Esophagus squamous epithelium (tissue), 4 donors: ENCODE measurements at regions not wholly inside any gene's neighbourhood (a gene's known extent, or its start where the extent isn't known, plus 50 kb on each side); places are given as distances from the start of the nearest gene placed in this dataset.

ENCODE experiments used
- CTCF ChIP-seq, 6 experiments: fragments of 450-650 bp in 4 of 6; fragments of 200-600 bp in 2 of 6; sonication (generic) in 2 of 6; IDR thresholded peaks; one replicate each; pipeline ENCODE4 v1.5.1; 2016 to 2019; ENCODE audit warnings: antibody characterized with exemption in 6 of 6, mild to moderate bottlenecking in 4 of 6, moderate library complexity in 4 of 6
- POLR2A ChIP-seq, 4 donors: fragments of 450-650 bp; IDR thresholded peaks; one replicate each; pipeline ENCODE4 v1.6.1; 2017; ENCODE audit warnings: antibody characterized with exemption in 4 of 4, mild to moderate bottlenecking in 4 of 4, moderate library complexity in 3 of 4

GRCh38 chr5:159836691-159837090 is 79.6 kb upstream of the ADRA1B start:
- TF ChIP-seq POLR2A (IDR thresholded peaks at IDR 0.05) (no peak), CTCF (IDR thresholded peaks at IDR 0.05) (no peak)
